Cardiac muscle cell (in vitro differentiated cells and primary cell): ENCODE measurements at regions not wholly inside any gene's neighbourhood (a gene's known extent, or its start where the extent isn't known, plus 50 kb on each side); places are given as distances from the start of the nearest gene placed in this dataset.

Source experiments
- DNase-seq, 2 donors: peaks; one replicate each; pipeline versions ENCODE4 v3.0.0 to v3.0.0-alpha.2; 2010 to 2017; ENCODE audit warnings: low read depth in 1 of 2, low spot score in 1 of 2
- H3K27ac ChIP-seq: fragments of 200-600 bp; sonication (generic); 2 replicates; pipeline ENCODE4 v1.5.1; 2016
- H3K27me3 ChIP-seq: fragments of 200-600 bp; sonication (generic); 2 replicates; pipeline ENCODE4 v1.6.0; 2016; ENCODE audit warnings: control low read depth
- H3K36me3 ChIP-seq: fragments of 200-600 bp; sonication (generic); 2 replicates; pipeline ENCODE4 v1.5.1; 2016; ENCODE audit warnings: control low read depth
- H3K4me1 ChIP-seq: fragments of 200-600 bp; sonication (generic); 2 replicates; pipeline ENCODE4 v1.8.1; 2017; ENCODE audit warnings: low read depth, mild to moderate bottlenecking, mixed run types
- H3K4me3 ChIP-seq: fragments of 200-600 bp; sonication (generic); 2 replicates; pipeline ENCODE4 v1.5.1; 2016; ENCODE audit warnings: mild to moderate bottlenecking
- H3K9me3 ChIP-seq: fragments of 200-600 bp; sonication (generic); 2 replicates; pipeline ENCODE4 v1.5.1; 2017; ENCODE audit warnings: low read depth, mild to moderate bottlenecking, control low read depth
- CTCF ChIP-seq: IDR thresholded peaks from 2 replicates; pipeline ENCODE4 v1.5.1; 2012; ENCODE audit warnings: low read depth, mild to moderate bottlenecking, low read length

GRCh38 chr14:36055052-36055378 is 121.5 kb downstream of the PTCSC3 start:
- no peak for TF ChIP-seq CTCF
- Histone ChIP-seq H3K4me3 (no peak overlapping the region), H3K27ac (no peak overlapping the region), H3K36me3 (no peaks in the 10 kb centered on the region), H3K27me3 (no peaks in the 10 kb centered on the region), H3K9me3 (no peaks in the 10 kb centered on the region), H3K4me1 (no peaks in the 10 kb centered on the region)
- no peak for DNase-seq

- DNase-seq = no peak
- H3K9me3 ChIP-seq = no peaks in the 10 kb centered on the region
- TF ChIP-seq CTCF = no peak
- no peaks in the 10 kb centered on the region for H3K4me1 ChIP-seq
- no peak overlapping the region for H3K4me3 ChIP-seq
- no peaks in the 10 kb centered on the region for H3K27me3 ChIP-seq
- no peaks in the 10 kb centered on the region for H3K36me3 ChIP-seq
- H3K27ac ChIP-seq = no peak overlapping the region
Observed at GRCh38 chr14:36054353-36055051, 122.0 kb downstream of the PTCSC3 start.

GRCh38 chr14:36052681-36053080 is 123.8 kb downstream of the PTCSC3 start:
- Histone ChIP-seq H3K27ac (no peak overlapping the region), H3K27me3 (no peaks in the 10 kb centered on the region), H3K36me3 (no peaks in the 10 kb centered on the region), H3K9me3 (no peaks in the 10 kb centered on the region), H3K4me3 (no peak overlapping the region), H3K4me1 (no peaks in the 10 kb centered on the region)
- no peak for DNase-seq
- no peak for TF ChIP-seq CTCF

- DNase-seq = no peak
Observed at GRCh38 chr14:36052063-36052462, 124.5 kb downstream of the PTCSC3 start.

GRCh38 chr14:36048667-36049066 is 127.9 kb downstream of the PTCSC3 start:
- Histone ChIP-seq H3K9me3 (no peaks in the 10 kb centered on the region), H3K27me3 (no peaks in the 10 kb centered on the region), H3K4me3 (no peak overlapping the region), H3K4me1 (no peaks in the 10 kb centered on the region), H3K27ac (no peak overlapping the region), H3K36me3 (no peaks in the 10 kb centered on the region)
- no peak for TF ChIP-seq CTCF
- no peak for DNase-seq

More at GRCh38 chr14:36052063-36052462, 124.5 kb downstream of the PTCSC3 start:
- no peak overlapping the region for H3K4me3 ChIP-seq
- no peak for TF ChIP-seq CTCF
- no peaks in the 10 kb centered on the region for H3K36me3 ChIP-seq
- H3K27ac ChIP-seq = no peak overlapping the region
- no peaks in the 10 kb centered on the region for H3K9me3 ChIP-seq
- no peaks in the 10 kb centered on the region for H3K4me1 ChIP-seq
- H3K27me3 ChIP-seq = no peaks in the 10 kb centered on the region
